ENCODE measurements at regions not wholly inside any gene's neighbourhood (a gene's known extent, or its start where the extent isn't known, plus 50 kb on each side); places are given as distances from the start of the nearest gene placed in this dataset.
A peak's percentile ranks its signal among the peaks of the same experiment; 100 is the strongest.
"Not testable (repeated sequence)": the region's sequence is repeated elsewhere in the genome, so short reads cannot be mapped to it uniquely, and the experiment has no call there.

GRCh38 chr7:46937826-46938225, 644.1 kb downstream of the TNS3 start:
- DNase-seq (ENCODE audit: low read depth in 2 of 2): no peak

GRCh38 chr7:46934198-46934825, 647.6 kb downstream of the TNS3 start:
- DNase-seq (ENCODE audit: low read depth in 2 of 2): no peak

GRCh38 chr7:46933596-46933995, 648.3 kb downstream of the TNS3 start:
- peak; percentile 59 to 63 for DNase-seq (ENCODE audit: low read depth in 2 of 2)

GRCh38 chr7:46932676-46933424, 649.1 kb downstream of the TNS3 start:
- peak; percentile 99 to 100 for DNase-seq (ENCODE audit: low read depth in 2 of 2)

- DNase-seq (ENCODE audit: low read depth in 2 of 2): no peak
Observed at GRCh38 chr7:46932306-46932675, 649.6 kb downstream of the TNS3 start.

GRCh38 chr7:46930366-46930765, 651.5 kb downstream of the TNS3 start:
- peak; percentile 86 for DNase-seq (ENCODE audit: low read depth in 2 of 2)

GRCh38 chr7:46929359-46929758, 652.6 kb downstream of the TNS3 start:
- no peak for DNase-seq (ENCODE audit: low read depth in 2 of 2)

GRCh38 chr7:46928719-46929118, 653.2 kb downstream of the TNS3 start:
- DNase-seq (ENCODE audit: low read depth in 2 of 2): no peak

- no peak for DNase-seq (ENCODE audit: low read depth in 2 of 2)
Observed at GRCh38 chr7:46927131-46927810, 654.6 kb downstream of the TNS3 start.

- no peak for DNase-seq (ENCODE audit: low read depth in 2 of 2)
Observed at GRCh38 chr7:46916581-46916980, 665.3 kb downstream of the TNS3 start.

- DNase-seq (ENCODE audit: low read depth in 2 of 2): no peak
Observed at GRCh38 chr7:46912692-46913091, 669.2 kb downstream of the TNS3 start.

- DNase-seq (ENCODE audit: low read depth in 2 of 2): peak; percentile 96 to 97
Observed at GRCh38 chr7:46909601-46910051, 672.3 kb downstream of the TNS3 start.

GRCh38 chr7:46908770-46909169, 673.1 kb downstream of the TNS3 start:
- DNase-seq (ENCODE audit: low read depth in 2 of 2): peak; percentile 84 to 85

GRCh38 chr7:46904523-46904922, 677.4 kb downstream of the TNS3 start:
- DNase-seq (ENCODE audit: low read depth in 2 of 2): not testable (repeated sequence)

GRCh38 chr7:46902463-46902862, 679.4 kb downstream of the TNS3 start:
- DNase-seq (ENCODE audit: low read depth in 2 of 2): no peak

- DNase-seq (ENCODE audit: low read depth in 2 of 2): no peak
Observed at GRCh38 chr7:46900312-46901263, 681.3 kb downstream of the TNS3 start.

GRCh38 chr7:46897381-46897780, 684.5 kb downstream of the TNS3 start:
- DNase-seq (ENCODE audit: low read depth in 2 of 2): no peak

GRCh38 chr7:46886669-46887374, 695.1 kb downstream of the TNS3 start:
- DNase-seq (ENCODE audit: low read depth in 2 of 2): no peak

GRCh38 chr7:46885167-46885566, 696.7 kb downstream of the TNS3 start:
- no peak for DNase-seq (ENCODE audit: low read depth in 2 of 2)

GRCh38 chr7:46881507-46882127, 700.3 kb downstream of the TNS3 start:
- DNase-seq (ENCODE audit: low read depth in 2 of 2): no peak
